Right lobe of liver (tissue), 4 donors: ENCODE measurements at regions not wholly inside any gene's neighbourhood (a gene's known extent, or its start where the extent isn't known, plus 50 kb on each side); places are given as distances from the start of the nearest gene placed in this dataset.

Source experiments
- CTCF ChIP-seq, 4 donors: fragments of 200-600 bp in 3 of 4; fragments of 450-650 bp in 1 of 4; IDR thresholded peaks; one replicate each; pipeline versions ENCODE4 v1.5.1 to v1.8.0; 2016 to 2022; ENCODE audit warnings: antibody characterized with exemption in 4 of 4, mild to moderate bottlenecking in 2 of 4
- POLR2A ChIP-seq: fragments of 450-650 bp; IDR thresholded peaks from one replicate; pipeline ENCODE4 v1.6.1; 2017; ENCODE audit warnings: antibody characterized with exemption, mild to moderate bottlenecking
- donor health status: DM: no; HTN: no; CAD: no.
- donor health status: DM: no; HTN: no; CAD: no.
- donor health status: DM: no; HTN: yes; CAD: no.

GRCh38 chr6:121884091-121884490 lies 448.6 kb downstream of the GJA1 start:
- TF ChIP-seq POLR2A (no peak), CTCF (IDR thresholded peaks at IDR 0.05) (no peak)
